ENCODE measurements at regions not wholly inside any gene's neighbourhood (a gene's known extent, or its start where the extent isn't known, plus 50 kb on each side); places are given as distances from the start of the nearest gene placed in this dataset.

GRCh38 chr1:83791821-83792437, 207.0 kb downstream of the TTLL7 start:
- no peaks in the 10 kb centered on the region for H3K27me3 ChIP-seq
- TF ChIP-seq POLR2A (IDR thresholded peaks at IDR 0.05) = no peak
- no peak overlapping the region for H3K27ac ChIP-seq
- no peak for ATAC-seq
- H3K4me1 ChIP-seq = no peaks in the 10 kb centered on the region
- intact Hi-C loops (cut with DNase I) = no loop called here
- no peak for DNase-seq
- H3K9me3 ChIP-seq = no peaks in the 10 kb centered on the region
- 94 to 97% (median 96%) methylated on average over 3 of the region's 3 CpGs for WGBS, 4 donors
- no peaks in the 10 kb centered on the region for H3K36me3 ChIP-seq
- no peak overlapping the region for H3K4me3 ChIP-seq

- no peaks in the 10 kb centered on the region for H3K4me1 ChIP-seq
- H3K4me3 ChIP-seq = no peak overlapping the region
- intact Hi-C loops (cut with DNase I) = no loop called here
- ATAC-seq (no peak), DNase-seq (no peak)
- no peaks in the 10 kb centered on the region for H3K27me3 ChIP-seq
- H3K27ac ChIP-seq = no peak overlapping the region
- H3K36me3 ChIP-seq = no peaks in the 10 kb centered on the region
- no peak for TF ChIP-seq CTCF (IDR thresholded peaks at IDR 0.05)
- no peak for TF ChIP-seq POLR2A (IDR thresholded peaks at IDR 0.05)
- WGBS, 4 donors = 95 to 99% (median 97%) methylated on average over 3 of the region's 3 CpGs
- H3K9me3 ChIP-seq = no peaks in the 10 kb centered on the region
These were observed 208.5 kb downstream of the TTLL7 start for GRCh38 chr1:83790446-83790845.

GRCh38 chr1:83787246-83787998, 211.5 kb downstream of the TTLL7 start:
- WGBS, 4 donors = 84 to 91% (median 85%) methylated on average over 3 of the region's 3 CpGs
- no peak for TF ChIP-seq POLR2A (IDR thresholded peaks at IDR 0.05)
- no peak for ATAC-seq

GRCh38 chr1:83781667-83782066, 217.3 kb downstream of the TTLL7 start:
- no peaks in the 10 kb centered on the region for H3K4me1 ChIP-seq
- H3K9me3 ChIP-seq = peaks cover 0 to 17% (median 7%) of the 10 kb centered on the region in 12 donors
- no peaks in the 10 kb centered on the region for H3K27me3 ChIP-seq
- TF ChIP-seq POLR2A (IDR thresholded peaks at IDR 0.05) (no peak), CTCF (IDR thresholded peaks at IDR 0.05) (no peak)
- no peak for ATAC-seq
- DNase-seq = no peak
- WGBS, 4 donors = 69 to 92% (median 85%) methylated on average over 2 of the region's 2 CpGs
- no peaks in the 10 kb centered on the region for H3K36me3 ChIP-seq
- H3K4me3 ChIP-seq = no peak overlapping the region
- intact Hi-C loops (cut with DNase I) = no loop called here
- no peak overlapping the region for H3K27ac ChIP-seq

More at GRCh38 chr1:83787246-83787998, 211.5 kb downstream of the TTLL7 start:
- H3K9me3 ChIP-seq = peaks cover 0 to 17% (median 7%) of the 10 kb centered on the region in 12 donors
- no peaks in the 10 kb centered on the region for H3K27me3 ChIP-seq
- H3K4me3 ChIP-seq = no peak overlapping the region
- intact Hi-C loops (cut with DNase I) = no loop called here
- no peaks in the 10 kb centered on the region for H3K36me3 ChIP-seq
- no peak for DNase-seq
- H3K4me1 ChIP-seq = no peaks in the 10 kb centered on the region
- H3K27ac ChIP-seq = no peak overlapping the region

- peaks cover 0 to 17% (median 7%) of the 10 kb centered on the region in 12 donors for H3K9me3 ChIP-seq
- ATAC-seq (no peak), DNase-seq (no peak)
- H3K36me3 ChIP-seq = no peaks in the 10 kb centered on the region
- no peaks in the 10 kb centered on the region for H3K4me1 ChIP-seq
- TF ChIP-seq CTCF (IDR thresholded peaks at IDR 0.05) = no peak
- H3K27me3 ChIP-seq = no peaks in the 10 kb centered on the region
- H3K27ac ChIP-seq = no peak overlapping the region
- H3K4me3 ChIP-seq = no peak overlapping the region
- intact Hi-C loops (cut with DNase I) = no loop called here
These were observed 219.4 kb downstream of the TTLL7 start for GRCh38 chr1:83779565-83779964.
